ENCODE measurements at regions not wholly inside any gene's neighbourhood (a gene's known extent, or its start where the extent isn't known, plus 50 kb on each side); places are given as distances from the start of the nearest gene placed in this dataset.

DNA sequence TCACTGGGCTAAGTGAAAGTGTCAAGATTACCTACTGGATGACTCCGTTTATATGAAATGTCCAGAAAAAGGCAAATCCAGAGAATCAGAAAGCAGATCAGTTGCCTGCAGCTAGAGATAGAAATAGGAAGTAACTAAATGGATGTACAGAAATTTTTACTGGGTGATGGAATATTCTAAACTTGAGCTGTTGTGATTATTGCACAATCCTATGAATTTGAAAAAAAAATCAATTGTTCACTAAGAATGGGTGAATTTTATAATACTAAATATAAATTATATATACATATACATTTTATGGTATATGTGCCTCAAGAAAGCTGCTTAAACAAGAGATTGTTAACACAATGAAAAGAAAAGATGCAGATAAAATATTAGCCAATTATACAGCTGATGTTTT lies 181.1 kb upstream of the C16orf82 start:
- TF ChIP-seq EP300 (IDR thresholded peaks at IDR 0.05), result no peak
- TF ChIP-seq, protein P1, sequence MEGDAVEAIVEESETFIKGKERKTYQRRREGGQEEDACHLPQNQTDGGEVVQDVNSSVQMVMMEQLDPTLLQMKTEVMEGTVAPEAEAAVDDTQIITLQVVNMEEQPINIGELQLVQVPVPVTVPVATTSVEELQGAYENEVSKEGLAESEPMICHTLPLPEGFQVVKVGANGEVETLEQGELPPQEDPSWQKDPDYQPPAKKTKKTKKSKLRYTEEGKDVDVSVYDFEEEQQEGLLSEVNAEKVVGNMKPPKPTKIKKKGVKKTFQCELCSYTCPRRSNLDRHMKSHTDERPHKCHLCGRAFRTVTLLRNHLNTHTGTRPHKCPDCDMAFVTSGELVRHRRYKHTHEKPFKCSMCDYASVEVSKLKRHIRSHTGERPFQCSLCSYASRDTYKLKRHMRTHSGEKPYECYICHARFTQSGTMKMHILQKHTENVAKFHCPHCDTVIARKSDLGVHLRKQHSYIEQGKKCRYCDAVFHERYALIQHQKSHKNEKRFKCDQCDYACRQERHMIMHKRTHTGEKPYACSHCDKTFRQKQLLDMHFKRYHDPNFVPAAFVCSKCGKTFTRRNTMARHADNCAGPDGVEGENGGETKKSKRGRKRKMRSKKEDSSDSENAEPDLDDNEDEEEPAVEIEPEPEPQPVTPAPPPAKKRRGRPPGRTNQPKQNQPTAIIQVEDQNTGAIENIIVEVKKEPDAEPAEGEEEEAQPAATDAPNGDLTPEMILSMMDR (IDR thresholded peaks at IDR 0.05), result no peak
- no peak for TF ChIP-seq POLR2AphosphoS5 (IDR thresholded peaks at IDR 0.05)

Data from upper lobe of left lung (tissue), 4 donors.